Ishikawa (cell line): ENCODE measurements at regions not wholly inside any gene's neighbourhood (a gene's known extent, or its start where the extent isn't known, plus 50 kb on each side); places are given as distances from the start of the nearest gene placed in this dataset.

Experiments used
- CEBPB ChIP-seq: IDR thresholded peaks from 2 replicates; pipeline ENCODE4 v1.6.1; 2012
- EGR1 ChIP-seq: IDR thresholded peaks from 2 replicates; pipeline ENCODE4 v1.6.1; 2012
- EP300 ChIP-seq: IDR thresholded peaks from 2 replicates; pipeline ENCODE4 v1.6.1; 2012; ENCODE audit warnings: borderline replicate concordance
- FOXM1 ChIP-seq: IDR thresholded peaks from 2 replicates; pipeline ENCODE4 v1.6.1; 2012; ENCODE audit warnings: low read depth, borderline replicate concordance
- MAX ChIP-seq: IDR thresholded peaks from 2 replicates; pipeline ENCODE4 v1.6.1; 2012
- NFIC ChIP-seq: IDR thresholded peaks from 2 replicates; pipeline ENCODE4 v1.6.1; 2012
- TAF1 ChIP-seq: IDR thresholded peaks from 2 replicates; pipeline ENCODE4 v1.6.1; 2012; ENCODE audit warnings: low read depth, mild to moderate bottlenecking
- TEAD4 ChIP-seq: IDR thresholded peaks from 2 replicates; pipeline ENCODE4 v1.6.1; 2012
- USF1 ChIP-seq: IDR thresholded peaks from 2 replicates; pipeline ENCODE4 v1.6.1; 2012
- YY1 ChIP-seq: IDR thresholded peaks from 2 replicates; pipeline ENCODE4 v1.6.1; 2012; ENCODE audit warnings: low read depth

- no peak for TF ChIP-seq EP300
- TF ChIP-seq TAF1 = no peak
- TF ChIP-seq USF1 = no peak
- TF ChIP-seq FOXM1 = no peak
- no peak for TF ChIP-seq YY1
- TF ChIP-seq EGR1 = no peak
- TF ChIP-seq CEBPB = no peak
- no peak for TF ChIP-seq NFIC
- no peak for TF ChIP-seq TEAD4
- no peak for TF ChIP-seq MAX
Observed at GRCh38 chr1:192512426-192513162, 63.0 kb upstream of the RGS1 start.
